Gastroesophageal sphincter (tissue), 4 donors: ENCODE measurements at regions not wholly inside any gene's neighbourhood (a gene's known extent, or its start where the extent isn't known, plus 50 kb on each side); places are given as distances from the start of the nearest gene placed in this dataset.

Source experiments
- ATAC-seq: fragments of 150-250 bp; one replicate; pipeline ENCODE4 v1.9.1; 2016; ENCODE audit warnings: mild to moderate bottlenecking, moderate library complexity
- H3K27ac ChIP-seq, 4 donors: fragments of 200-600 bp; sonication (generic) in 3 of 4; 1 replicate in 3 of 4; 2 replicates in 1 of 4; pipeline ENCODE4 v1.5.1; 2016 to 2019
- H3K27me3 ChIP-seq: fragments of 200-600 bp; sonication (generic); one replicate; pipeline ENCODE4 v1.5.1; 2019
- H3K36me3 ChIP-seq, 2 donors: fragments of 200-600 bp; sonication (generic); one replicate each; pipeline ENCODE4 v1.5.1; 2019; ENCODE audit warnings: control low read depth in 1 of 2
- H3K4me1 ChIP-seq, 3 donors: fragments of 200-600 bp; sonication (generic); 1 replicate in 2 of 3; 2 replicates in 1 of 3; pipeline ENCODE4 v1.5.1; 2016 to 2019; ENCODE audit warnings: control low read depth in 2 of 3
- H3K4me3 ChIP-seq, 2 donors: fragments of 200-600 bp; sonication (generic); one replicate each; pipeline ENCODE4 v1.5.1; 2019; ENCODE audit warnings: mild to moderate bottlenecking in 1 of 2, moderate library complexity in 1 of 2
- H3K9me3 ChIP-seq, 3 donors: fragments of 200-600 bp; sonication (generic); one replicate each; pipeline ENCODE4 v1.5.1; 2017 to 2019; ENCODE audit warnings: control low read depth in 2 of 3
- EP300 ChIP-seq: sonication (generic); formaldehyde crosslinking; IDR thresholded peaks from one replicate; pipeline ENCODE4 v1.6.1; 2017; ENCODE audit warnings: antibody characterized with exemption, mild to moderate bottlenecking
- POLR2A ChIP-seq, 2 donors: fragments of 450-650 bp; IDR thresholded peaks; one replicate each; pipeline ENCODE4 v1.6.1; 2017; ENCODE audit warnings: antibody characterized with exemption in 2 of 2, mild to moderate bottlenecking in 2 of 2, moderate library complexity in 1 of 2
- POLR2AphosphoS5 ChIP-seq: sonication (generic); formaldehyde crosslinking; IDR thresholded peaks from one replicate; pipeline ENCODE4 v1.6.1; 2017; ENCODE audit warnings: antibody characterized with exemption
- WGBS, 2 donors: methylation state at CpG; one replicate each; pipeline ENCODE4 v1.1.5; 2018; ENCODE audit warnings: low coverage in 1 of 2; 5-methylcytosine and 5-hydroxymethylcytosine counted together
- TF ChIP-seq, protein P1 (sequence below), 4 experiments: fragments of 200-600 bp in 2 of 4; fragments of 450-650 bp in 2 of 4; sonication (generic) in 1 of 4; IDR thresholded peaks; one replicate each; pipeline ENCODE4 v1.5.1; 2017 to 2019; ENCODE audit warnings: antibody characterized with exemption in 4 of 4, mild to moderate bottlenecking in 2 of 4, moderate library complexity in 2 of 4

DNA sequence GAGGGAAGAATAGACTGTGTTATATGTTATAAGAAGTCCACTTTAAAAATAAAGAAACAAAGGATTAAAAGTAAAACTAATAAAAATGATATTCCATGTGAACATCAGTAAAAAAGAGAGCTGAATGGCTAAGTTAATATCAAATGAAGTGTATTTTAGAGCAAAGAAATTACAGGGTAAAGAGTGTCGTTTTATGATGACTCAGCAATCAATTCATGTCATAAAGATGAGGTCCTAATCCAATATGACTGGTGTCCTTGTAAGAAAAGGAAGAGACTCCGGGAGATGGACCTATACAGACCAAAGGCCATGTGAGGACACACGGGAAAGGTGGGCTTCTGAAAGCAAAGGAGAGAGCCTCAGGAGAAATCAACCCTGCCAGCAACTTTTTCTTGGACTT, 615.5 kb upstream of the KLHL29 start:
- Histone ChIP-seq H3K36me3 (no peaks in the 10 kb centered on the region), H3K4me1 (no peaks in the 10 kb centered on the region), H3K9me3 (peaks cover 0 to 4% (median 0%) of the 10 kb centered on the region in 3 donors), H3K27ac (no peak overlapping the region), H3K27me3 (no peaks in the 10 kb centered on the region), H3K4me3 (no peak overlapping the region)
- TF ChIP-seq POLR2AphosphoS5 (no peak), POLR2A (IDR thresholded peaks at IDR 0.05) (no peak), EP300 (no peak)
- TF ChIP-seq, protein P1, sequence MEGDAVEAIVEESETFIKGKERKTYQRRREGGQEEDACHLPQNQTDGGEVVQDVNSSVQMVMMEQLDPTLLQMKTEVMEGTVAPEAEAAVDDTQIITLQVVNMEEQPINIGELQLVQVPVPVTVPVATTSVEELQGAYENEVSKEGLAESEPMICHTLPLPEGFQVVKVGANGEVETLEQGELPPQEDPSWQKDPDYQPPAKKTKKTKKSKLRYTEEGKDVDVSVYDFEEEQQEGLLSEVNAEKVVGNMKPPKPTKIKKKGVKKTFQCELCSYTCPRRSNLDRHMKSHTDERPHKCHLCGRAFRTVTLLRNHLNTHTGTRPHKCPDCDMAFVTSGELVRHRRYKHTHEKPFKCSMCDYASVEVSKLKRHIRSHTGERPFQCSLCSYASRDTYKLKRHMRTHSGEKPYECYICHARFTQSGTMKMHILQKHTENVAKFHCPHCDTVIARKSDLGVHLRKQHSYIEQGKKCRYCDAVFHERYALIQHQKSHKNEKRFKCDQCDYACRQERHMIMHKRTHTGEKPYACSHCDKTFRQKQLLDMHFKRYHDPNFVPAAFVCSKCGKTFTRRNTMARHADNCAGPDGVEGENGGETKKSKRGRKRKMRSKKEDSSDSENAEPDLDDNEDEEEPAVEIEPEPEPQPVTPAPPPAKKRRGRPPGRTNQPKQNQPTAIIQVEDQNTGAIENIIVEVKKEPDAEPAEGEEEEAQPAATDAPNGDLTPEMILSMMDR (IDR thresholded peaks at IDR 0.05), result no peak
- WGBS, 2 donors, result 74 to 76% methylated on average over 3 of the region's 3 CpGs
- no peak for ATAC-seq

DNA sequence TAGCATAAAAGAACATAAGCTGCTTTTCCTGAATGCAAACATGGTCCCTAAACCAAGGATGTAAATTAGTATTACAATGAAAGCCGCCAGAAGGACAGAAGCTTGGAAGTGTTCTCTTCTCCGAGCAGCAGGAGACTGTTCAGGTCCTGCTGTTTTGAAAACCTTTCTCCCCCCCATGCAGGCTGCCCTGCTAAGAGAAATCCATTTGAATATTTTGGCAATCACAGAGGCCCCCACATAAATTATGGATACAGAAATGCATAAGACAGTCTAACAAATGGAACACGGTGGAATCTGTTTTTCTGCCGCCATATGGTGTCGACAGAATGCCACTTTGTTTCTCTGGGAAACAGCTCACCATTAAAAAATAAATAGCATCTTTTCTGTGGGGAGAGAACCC, 600.4 kb upstream of the KLHL29 start:
- no peaks in the 10 kb centered on the region for H3K36me3 ChIP-seq
- H3K4me1 ChIP-seq, result no peaks in the 10 kb centered on the region
- no peak for ATAC-seq
- WGBS, 2 donors, result 79 to 100% methylated on average over 2 to 5 of the region's 5 CpGs
- no peak for TF ChIP-seq POLR2A (IDR thresholded peaks at IDR 0.05)
- TF ChIP-seq, protein P1 (IDR thresholded peaks at IDR 0.05), result no peak
- no peak for TF ChIP-seq EP300
- TF ChIP-seq POLR2AphosphoS5, result no peak
- H3K27me3 ChIP-seq, result no peaks in the 10 kb centered on the region
- no peaks in the 10 kb centered on the region for H3K9me3 ChIP-seq
- no peak overlapping the region for H3K27ac ChIP-seq
- H3K4me3 ChIP-seq, result no peak overlapping the region

DNA sequence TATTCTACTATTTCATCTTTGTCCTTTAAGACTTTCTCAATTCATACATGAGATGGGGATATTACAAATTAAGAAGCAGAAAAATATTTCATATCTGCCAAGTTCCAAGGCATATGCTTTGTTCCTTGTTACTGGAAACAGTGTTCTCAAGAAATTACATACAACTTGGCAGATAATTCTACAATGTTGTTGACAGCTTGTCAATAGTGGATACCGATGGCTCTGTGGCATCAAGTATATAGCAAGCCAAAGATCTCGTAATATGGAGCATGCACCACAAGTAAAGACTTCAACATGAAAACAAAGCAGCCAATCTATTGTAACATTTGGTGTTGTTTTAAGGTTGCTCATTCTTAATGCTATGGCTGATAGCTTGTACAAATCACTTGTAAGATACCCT, 598.2 kb upstream of the KLHL29 start:
- 94% methylated on average over 2 of the region's 2 CpGs for WGBS, 2 donors

DNA sequence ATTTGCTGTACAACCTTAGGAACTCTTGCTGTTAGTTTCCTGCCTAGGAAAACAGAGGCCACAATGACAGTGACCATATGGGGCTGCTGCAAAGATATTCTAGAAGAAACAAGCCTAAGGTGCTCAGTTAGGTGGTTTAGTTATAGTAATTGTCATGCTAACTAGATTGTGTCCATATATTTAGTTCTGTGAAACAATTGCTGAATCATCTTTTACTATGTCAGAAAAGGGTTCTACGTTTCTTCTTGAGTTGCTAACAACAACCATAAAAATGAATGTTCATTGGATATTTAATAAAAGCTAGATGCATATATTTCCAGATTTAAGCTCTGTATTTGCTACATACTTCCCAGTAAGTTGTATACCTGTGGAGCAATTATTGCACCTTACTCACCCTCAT, 597.2 kb upstream of the KLHL29 start:
- WGBS, 2 donors, result 74 to 77% methylated on average over 1 of the region's 1 CpG

More for the DNA sequence above, 598.2 kb upstream of the KLHL29 start:
- no peak overlapping the region for H3K4me3 ChIP-seq
- H3K36me3 ChIP-seq, result no peaks in the 10 kb centered on the region
- H3K27me3 ChIP-seq, result no peaks in the 10 kb centered on the region
- no peak overlapping the region for H3K27ac ChIP-seq
- TF ChIP-seq POLR2AphosphoS5 (no peak), POLR2A (IDR thresholded peaks at IDR 0.05) (no peak), EP300 (no peak)
- TF ChIP-seq, protein P1 (IDR thresholded peaks at IDR 0.05), result no peak
- ATAC-seq, result no peak
- no peaks in the 10 kb centered on the region for H3K4me1 ChIP-seq
- no peaks in the 10 kb centered on the region for H3K9me3 ChIP-seq

DNA sequence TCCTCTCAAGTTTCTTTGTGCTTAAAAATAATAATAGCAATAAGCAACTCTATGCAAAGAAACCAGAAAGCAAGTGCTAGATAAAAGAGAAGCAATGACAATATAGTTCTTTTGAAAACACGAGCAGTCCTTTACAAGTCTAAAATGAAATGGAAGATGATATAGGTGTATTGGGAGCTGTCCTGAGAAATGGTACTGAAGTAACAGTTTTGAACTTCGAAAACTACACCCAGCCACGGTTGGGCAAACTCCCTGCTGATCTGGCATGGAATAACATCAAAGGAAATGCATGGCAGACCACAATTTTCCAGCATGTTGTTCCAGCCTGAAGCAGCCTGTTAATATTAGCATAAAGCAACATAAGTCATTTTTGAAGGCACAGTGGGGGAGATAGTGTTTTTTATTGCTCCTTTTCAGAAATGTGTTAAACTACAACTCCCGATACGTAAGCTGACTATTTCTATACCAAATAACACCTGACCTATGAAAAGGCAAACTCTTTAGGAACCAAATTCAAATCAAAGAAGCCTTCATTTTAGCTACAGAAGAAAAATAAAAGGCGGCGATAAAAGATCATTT, 596.1 kb upstream of the KLHL29 start:
- TF ChIP-seq, protein P1 (IDR thresholded peaks at IDR 0.05), result no peak
- no peak for TF ChIP-seq POLR2AphosphoS5
- no peak for TF ChIP-seq EP300
- no peak for TF ChIP-seq POLR2A (IDR thresholded peaks at IDR 0.05)
- no peaks in the 10 kb centered on the region for H3K27me3 ChIP-seq
- no peak overlapping the region for H3K27ac ChIP-seq
- no peaks in the 10 kb centered on the region for H3K4me1 ChIP-seq
- WGBS, 2 donors, result 61 to 66% methylated on average over 5 to 7 of the region's 7 CpGs
- no peak for ATAC-seq
- H3K4me3 ChIP-seq, result no peak overlapping the region
- no peaks in the 10 kb centered on the region for H3K36me3 ChIP-seq
- H3K9me3 ChIP-seq, result no peaks in the 10 kb centered on the region

More for the DNA sequence above, 597.2 kb upstream of the KLHL29 start:
- no peak overlapping the region for H3K27ac ChIP-seq
- no peaks in the 10 kb centered on the region for H3K36me3 ChIP-seq
- no peak for TF ChIP-seq POLR2A (IDR thresholded peaks at IDR 0.05)
- TF ChIP-seq, protein P1 (IDR thresholded peaks at IDR 0.05), result no peak
- no peak for TF ChIP-seq EP300
- no peak for TF ChIP-seq POLR2AphosphoS5
- no peaks in the 10 kb centered on the region for H3K4me1 ChIP-seq
- no peak for ATAC-seq
- no peak overlapping the region for H3K4me3 ChIP-seq
- no peaks in the 10 kb centered on the region for H3K27me3 ChIP-seq
- H3K9me3 ChIP-seq, result no peaks in the 10 kb centered on the region
